Left lung (tissue), 4 donors: ENCODE measurements at regions not wholly inside any gene's neighbourhood (a gene's known extent, or its start where the extent isn't known, plus 50 kb on each side); places are given as distances from the start of the nearest gene placed in this dataset.

Experiments
- ATAC-seq: fragments of 200-7000 bp; cut with Tn5 transposase; one replicate; pipeline ENCODE4 v1.9.1; 2020; ENCODE audit warnings: moderate library complexity
- DNase-seq, 4 donors: peaks; one replicate each; pipeline ENCODE4 v3.0.0-alpha.2; 2013 to 2020
- H3K27ac ChIP-seq, 2 donors: fragments of 200-600 bp; sonication (generic) in 1 of 2; one replicate each; pipeline versions ENCODE4 v1.5.0 to v1.8.0; 2020 to 2021
- H3K27me3 ChIP-seq, 2 donors: fragments of 200-600 bp; sonication (generic) in 1 of 2; one replicate each; pipeline versions ENCODE4 v1.5.0 to v1.8.0; 2020 to 2021
- H3K36me3 ChIP-seq, 2 donors: fragments of 200-600 bp; sonication (generic) in 1 of 2; one replicate each; pipeline versions ENCODE4 v1.5.0 to v1.8.0; 2020 to 2021
- H3K4me1 ChIP-seq, 2 donors: fragments of 200-600 bp; one replicate each; pipeline ENCODE4 v1.8.0; 2021
- H3K4me3 ChIP-seq, 2 donors: fragments of 200-600 bp; sonication (generic) in 1 of 2; one replicate each; pipeline versions ENCODE4 v1.5.0 to v1.8.0; 2020 to 2021; ENCODE audit warnings: mild to moderate bottlenecking in 1 of 2
- H3K9me3 ChIP-seq, 2 donors: fragments of 200-600 bp; sonication (generic) in 1 of 2; one replicate each; pipeline versions ENCODE4 v1.5.0 to v1.8.0; 2020 to 2021
- intact Hi-C, 2 donors: fragments of 100-400 bp; cut with DNase I; formaldehyde crosslinking; loops; one replicate each; pipeline versions ENCODE4 v1.11.2 to v1.14.2; 2022
- TF ChIP-seq, protein P1 (sequence below), 2 donors: fragments of 200-600 bp; sonication (generic) in 1 of 2; IDR thresholded peaks; one replicate each; pipeline versions ENCODE4 v1.5.0 to v1.8.0; 2021; ENCODE audit warnings: antibody characterized with exemption in 2 of 2
- donor health status: DM: no; HTN: yes; CAD: no.
- donor health status: DM: no; HTN: no; CAD: no.

DNA sequence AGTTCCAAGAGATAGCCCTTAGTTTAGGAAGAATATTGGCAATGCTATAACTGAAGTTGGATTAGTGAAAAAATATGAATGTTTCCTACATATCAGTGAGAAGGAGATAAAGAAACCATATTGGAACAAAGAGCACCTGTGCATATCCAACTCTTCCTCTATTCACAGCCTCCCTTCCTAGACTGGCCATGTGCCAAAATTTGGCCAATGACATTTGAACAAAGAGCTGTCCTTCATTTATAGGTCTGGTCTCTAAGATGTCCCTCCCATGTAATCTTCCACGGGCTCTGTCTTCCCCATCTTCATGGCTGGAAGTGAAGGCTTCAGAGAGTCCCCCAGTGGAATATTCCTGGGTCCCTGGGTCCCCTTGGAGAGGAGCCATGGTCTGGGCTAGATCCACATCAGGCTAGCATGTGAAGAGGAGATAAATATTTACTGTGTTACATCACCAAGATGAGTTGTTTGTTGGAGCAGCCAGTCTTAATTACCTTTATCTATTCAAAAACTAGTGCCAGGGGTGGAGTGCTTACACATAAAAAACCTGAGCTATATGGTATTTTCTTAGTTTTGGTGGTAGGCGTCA, 190.0 kb upstream of the S1PR3 start:
- peaks cover 0 to 14% of the 10 kb centered on the region in 2 donors for H3K27me3 ChIP-seq
- TF ChIP-seq, protein P1, sequence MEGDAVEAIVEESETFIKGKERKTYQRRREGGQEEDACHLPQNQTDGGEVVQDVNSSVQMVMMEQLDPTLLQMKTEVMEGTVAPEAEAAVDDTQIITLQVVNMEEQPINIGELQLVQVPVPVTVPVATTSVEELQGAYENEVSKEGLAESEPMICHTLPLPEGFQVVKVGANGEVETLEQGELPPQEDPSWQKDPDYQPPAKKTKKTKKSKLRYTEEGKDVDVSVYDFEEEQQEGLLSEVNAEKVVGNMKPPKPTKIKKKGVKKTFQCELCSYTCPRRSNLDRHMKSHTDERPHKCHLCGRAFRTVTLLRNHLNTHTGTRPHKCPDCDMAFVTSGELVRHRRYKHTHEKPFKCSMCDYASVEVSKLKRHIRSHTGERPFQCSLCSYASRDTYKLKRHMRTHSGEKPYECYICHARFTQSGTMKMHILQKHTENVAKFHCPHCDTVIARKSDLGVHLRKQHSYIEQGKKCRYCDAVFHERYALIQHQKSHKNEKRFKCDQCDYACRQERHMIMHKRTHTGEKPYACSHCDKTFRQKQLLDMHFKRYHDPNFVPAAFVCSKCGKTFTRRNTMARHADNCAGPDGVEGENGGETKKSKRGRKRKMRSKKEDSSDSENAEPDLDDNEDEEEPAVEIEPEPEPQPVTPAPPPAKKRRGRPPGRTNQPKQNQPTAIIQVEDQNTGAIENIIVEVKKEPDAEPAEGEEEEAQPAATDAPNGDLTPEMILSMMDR (IDR thresholded peaks at IDR 0.05): no peak
- ATAC-seq (no peak), DNase-seq (no peak)
- H3K4me3 ChIP-seq: no peak overlapping the region
- intact Hi-C loops: no loop called here
- no peaks in the 10 kb centered on the region for H3K36me3 ChIP-seq
- no peaks in the 10 kb centered on the region for H3K9me3 ChIP-seq
- no peaks in the 10 kb centered on the region for H3K4me1 ChIP-seq
- H3K27ac ChIP-seq: no peak overlapping the region

DNA sequence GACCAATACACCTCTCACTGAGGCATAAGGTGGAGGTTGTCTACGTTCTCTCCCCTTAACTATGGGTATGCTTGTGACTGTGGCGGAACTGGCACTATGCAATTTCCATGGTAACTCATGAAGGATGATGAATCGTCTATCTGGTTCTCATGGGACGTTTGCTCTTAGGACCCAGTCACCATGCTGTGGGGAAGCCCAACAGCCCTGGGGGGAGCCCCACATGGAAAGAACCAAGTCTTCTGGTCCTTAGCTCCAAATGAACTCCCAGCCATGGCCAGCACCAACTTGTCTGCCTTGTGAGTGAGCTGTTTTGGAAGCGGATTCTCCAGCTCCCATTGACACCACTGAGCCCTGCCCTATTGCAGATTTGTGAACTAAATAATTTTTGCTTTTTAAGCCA, 188.7 kb upstream of the S1PR3 start:
- TF ChIP-seq, protein P1 (IDR thresholded peaks at IDR 0.05): no peak
- DNase-seq (no peak), ATAC-seq (no peak)
- no peaks in the 10 kb centered on the region for H3K9me3 ChIP-seq
- no peaks in the 10 kb centered on the region for H3K36me3 ChIP-seq
- H3K4me3 ChIP-seq: no peak overlapping the region
- intact Hi-C loops: no loop called here
- no peaks in the 10 kb centered on the region for H3K4me1 ChIP-seq
- H3K27me3 ChIP-seq: peaks cover 0 to 14% of the 10 kb centered on the region in 2 donors
- no peak overlapping the region for H3K27ac ChIP-seq

DNA sequence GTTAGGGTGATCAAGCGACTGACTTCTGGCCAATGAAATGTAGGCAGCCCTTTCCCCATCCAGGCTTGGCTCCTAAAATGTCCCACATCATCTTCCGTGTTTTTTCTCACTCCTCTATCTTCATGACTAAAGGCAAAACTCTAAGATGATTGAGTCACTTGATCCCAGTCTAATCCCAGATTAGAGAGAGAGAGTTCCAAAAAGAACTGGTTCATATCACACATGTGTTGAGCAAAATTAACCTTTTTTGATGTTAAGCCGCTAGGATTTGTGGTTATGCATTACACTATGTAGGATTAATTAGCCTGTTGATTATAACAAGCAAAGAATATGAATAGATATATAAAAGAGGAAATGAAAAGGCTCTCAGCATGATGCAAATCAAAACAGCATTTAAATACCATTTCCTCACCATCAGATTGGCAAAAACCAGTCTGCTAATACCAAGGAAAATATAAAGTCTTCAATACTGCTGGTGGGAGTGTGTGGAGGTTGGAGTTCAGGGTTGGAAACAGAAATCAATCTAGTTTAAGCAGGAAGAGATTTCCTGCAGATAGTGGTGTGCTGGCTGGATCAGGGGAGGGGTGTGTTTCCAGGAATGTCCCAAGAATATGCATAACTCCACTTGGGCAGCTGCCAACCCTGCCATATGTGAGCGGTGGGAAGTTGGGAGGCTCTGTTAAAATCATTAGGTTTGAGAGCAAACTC, 187.6 kb upstream of the S1PR3 start:
- no peak for DNase-seq
- ATAC-seq: no peak
- intact Hi-C loops: no loop called here
- Histone ChIP-seq H3K36me3 (no peaks in the 10 kb centered on the region), H3K4me3 (no peak overlapping the region), H3K4me1 (no peaks in the 10 kb centered on the region), H3K9me3 (no peaks in the 10 kb centered on the region), H3K27me3 (peaks cover 0 to 14% of the 10 kb centered on the region in 2 donors), H3K27ac (no peak overlapping the region)
- TF ChIP-seq, protein P1 (IDR thresholded peaks at IDR 0.05): no peak

- no peaks in the 10 kb centered on the region for H3K9me3 ChIP-seq
- H3K27me3 ChIP-seq: peaks cover 0 to 14% of the 10 kb centered on the region in 2 donors
- intact Hi-C loops: no loop called here
- H3K4me3 ChIP-seq: no peak overlapping the region
- H3K27ac ChIP-seq: no peak overlapping the region
- no peaks in the 10 kb centered on the region for H3K4me1 ChIP-seq
- TF ChIP-seq, protein P1 (IDR thresholded peaks at IDR 0.05): no peak
- DNase-seq (no peak), ATAC-seq (no peak)
- H3K36me3 ChIP-seq: no peaks in the 10 kb centered on the region
Measured at GRCh38 chr9:88804254-88804596, 187.0 kb upstream of the S1PR3 start.

- H3K4me1 ChIP-seq: no peaks in the 10 kb centered on the region
- no peak overlapping the region for H3K27ac ChIP-seq
- no peak overlapping the region for H3K4me3 ChIP-seq
- TF ChIP-seq, protein P1 (IDR thresholded peaks at IDR 0.05): no peak
- H3K9me3 ChIP-seq: no peaks in the 10 kb centered on the region
- intact Hi-C loops: no loop called here
- DNase-seq (no peak), ATAC-seq (no peak)
- peaks cover 0 to 14% of the 10 kb centered on the region in 2 donors for H3K27me3 ChIP-seq
- H3K36me3 ChIP-seq: no peaks in the 10 kb centered on the region
Measured at GRCh38 chr9:88805217-88805943, 185.9 kb upstream of the S1PR3 start.
